Activated gamma-delta T cell (primary cell): ENCODE measurements at regions not wholly inside any gene's neighbourhood (a gene's known extent, or its start where the extent isn't known, plus 50 kb on each side); places are given as distances from the start of the nearest gene placed in this dataset.

ENCODE experiments used
- DNase-seq: peaks from one replicate; lab custom pipeline; 2025; lab: John Stamatoyannopoulos, UW

DNA sequence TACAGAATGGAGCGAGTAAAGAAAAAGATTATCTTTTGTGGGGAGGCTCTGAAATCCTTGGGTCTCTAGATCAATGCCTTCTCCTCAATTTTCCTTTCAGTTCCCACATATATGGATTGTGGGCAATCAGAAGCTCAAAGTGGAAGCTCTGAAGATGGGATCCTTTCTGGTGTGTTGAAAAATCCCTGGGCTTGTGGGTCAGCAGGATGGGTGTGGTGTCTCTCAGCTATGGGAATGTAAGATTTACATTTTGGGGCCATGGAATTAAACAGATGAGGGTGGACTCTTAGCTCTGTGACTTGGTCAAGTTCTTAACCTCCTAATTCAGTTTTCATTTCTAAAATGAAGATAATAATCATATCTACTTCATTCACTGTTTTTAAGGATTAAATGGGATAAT is 231.9 kb upstream of the CA10 start:
- no peak for DNase-seq

DNA sequence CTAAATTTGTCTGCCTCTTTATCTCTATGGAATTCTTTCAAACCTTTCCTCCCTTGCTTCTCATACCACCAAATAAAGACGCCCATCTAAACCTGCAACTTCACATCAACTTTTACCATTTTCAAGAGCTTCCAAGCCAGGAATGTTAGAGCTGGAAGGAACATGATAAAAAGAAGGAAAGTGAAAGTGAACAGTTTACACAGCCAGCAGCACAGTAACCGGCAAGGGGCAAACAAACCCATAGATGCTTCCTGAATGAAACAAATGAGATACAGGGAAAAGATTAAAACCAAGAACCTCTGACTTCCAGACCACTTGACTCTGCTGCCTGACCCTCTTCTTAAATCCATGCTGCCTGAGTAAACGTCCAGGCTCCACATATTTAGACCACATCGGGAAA is 231.1 kb upstream of the CA10 start:
- no peak for DNase-seq

DNA sequence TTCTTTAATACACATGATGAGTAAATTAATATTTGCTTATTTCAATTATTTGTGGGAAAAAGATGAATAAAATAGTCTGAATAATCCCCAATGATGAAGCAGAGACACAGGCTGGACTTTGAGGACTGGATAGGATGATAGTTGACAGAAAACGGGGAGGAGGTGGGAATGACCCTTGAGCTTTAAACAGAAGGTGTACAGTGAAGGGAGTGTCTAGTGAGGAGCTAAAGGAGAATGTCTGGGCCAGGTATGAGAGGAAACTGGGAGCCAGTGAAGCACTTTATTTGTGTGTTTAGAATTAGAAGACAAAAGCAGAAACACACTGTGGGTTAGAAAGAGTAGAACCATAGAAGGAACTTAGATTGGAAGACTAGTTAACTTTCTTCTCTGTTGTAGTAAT is 230.4 kb upstream of the CA10 start:
- no peak for DNase-seq

DNA sequence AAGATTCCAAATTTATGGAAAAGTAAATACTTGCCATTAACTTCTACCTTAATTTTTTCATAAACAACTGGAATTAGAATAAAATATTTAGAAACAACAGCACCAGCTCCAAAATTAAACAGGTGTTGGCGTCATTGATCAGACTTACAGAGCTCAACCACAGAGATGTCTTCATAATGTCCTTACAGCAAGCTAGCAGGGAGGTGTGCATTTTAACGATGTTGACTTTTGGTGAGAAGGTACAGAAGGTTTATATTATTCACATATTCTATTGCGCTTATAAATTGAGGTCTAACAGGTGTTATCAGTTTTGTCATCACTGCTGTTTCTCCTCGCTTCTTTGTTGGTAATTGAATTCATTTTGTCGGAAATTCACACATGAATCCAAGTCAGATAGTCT is 226.2 kb upstream of the CA10 start:
- DNase-seq, result no peak

DNA sequence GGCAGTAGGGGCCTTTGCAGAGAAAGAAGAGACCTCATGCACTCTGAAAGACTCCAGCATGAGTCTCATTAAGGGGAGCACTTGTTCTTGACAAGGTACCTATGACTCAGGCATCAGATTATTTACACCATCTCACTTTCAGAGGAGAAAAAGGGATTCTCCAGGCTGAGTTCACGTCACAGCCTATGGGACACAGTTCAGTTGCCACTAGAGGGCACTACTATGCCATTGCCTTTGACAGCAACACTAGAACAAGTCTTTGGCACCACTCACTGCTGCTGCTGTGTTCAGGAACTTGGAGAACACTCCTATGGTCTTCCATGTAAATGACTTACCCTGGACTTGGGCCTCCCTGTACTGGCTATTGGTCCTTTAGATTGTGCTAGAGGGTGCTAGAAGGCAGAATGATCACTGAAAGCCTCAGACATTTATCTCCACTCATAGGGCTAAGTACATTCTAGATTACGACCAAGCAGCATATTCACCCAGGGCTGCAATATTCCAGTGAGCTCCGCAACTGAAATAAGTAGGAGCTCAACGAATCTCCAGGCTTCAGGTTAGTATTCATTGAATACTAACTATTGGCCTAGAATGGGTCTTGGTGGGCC is 225.1 kb upstream of the CA10 start:
- no peak for DNase-seq

DNA sequence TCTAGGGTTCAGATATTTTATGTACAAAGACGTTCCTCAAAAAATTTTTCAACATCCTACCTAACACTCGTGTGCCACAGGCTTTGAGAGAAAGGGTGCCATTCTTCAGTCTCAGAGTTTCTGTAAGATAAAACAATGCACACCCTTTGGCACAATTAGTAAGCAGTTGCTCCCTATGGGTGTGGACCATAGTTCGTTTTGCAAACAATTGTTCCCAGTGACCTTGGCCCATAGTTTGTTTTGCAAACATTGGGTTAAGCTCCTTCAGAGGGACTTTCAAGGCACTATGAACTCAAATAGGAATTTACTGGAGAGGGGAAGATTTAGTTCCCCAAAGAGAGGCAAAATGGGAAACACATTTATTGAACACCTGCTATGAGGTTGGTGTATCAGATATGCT is 220.3 kb upstream of the CA10 start:
- no peak for DNase-seq

DNA sequence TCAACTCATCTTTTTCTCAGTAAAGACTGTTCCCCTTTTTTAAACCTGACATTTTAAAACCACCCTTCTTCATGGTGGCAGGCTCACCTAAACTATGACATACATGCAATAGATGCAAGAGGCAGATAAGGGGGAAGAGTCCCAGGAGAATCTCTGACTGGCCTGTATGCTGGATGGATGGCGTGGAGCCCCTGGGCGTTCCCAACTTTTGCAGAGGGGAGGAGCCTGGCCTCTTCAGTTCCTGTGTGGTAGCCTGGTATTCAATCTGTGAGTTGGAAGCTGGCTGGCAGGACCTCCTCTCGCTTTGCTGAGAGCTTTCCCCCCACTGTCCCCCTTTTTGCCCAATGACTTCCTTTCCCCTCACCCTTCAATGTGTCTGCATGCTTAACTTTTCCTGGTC is 217.6 kb upstream of the CA10 start:
- DNase-seq, result no peak

DNA sequence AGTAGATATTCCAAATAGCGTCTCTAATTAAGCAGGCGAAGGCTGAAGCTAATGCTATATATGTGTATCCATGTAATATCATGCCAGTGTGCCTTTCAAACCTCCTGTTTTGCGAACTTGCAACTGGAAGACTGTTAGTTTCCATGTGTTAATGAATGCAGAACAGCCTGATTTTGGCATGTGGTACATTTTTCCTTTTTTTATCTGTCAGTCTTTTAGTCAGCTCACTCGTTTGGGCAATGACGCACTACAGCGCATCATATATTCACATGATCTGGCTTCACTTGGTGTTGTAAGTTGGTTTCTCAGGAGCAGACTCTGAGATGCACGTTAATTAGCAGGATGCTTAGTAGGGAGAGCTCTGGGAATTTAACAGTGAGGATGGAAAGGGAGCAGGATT is 210.4 kb upstream of the CA10 start:
- DNase-seq, result no peak

DNA sequence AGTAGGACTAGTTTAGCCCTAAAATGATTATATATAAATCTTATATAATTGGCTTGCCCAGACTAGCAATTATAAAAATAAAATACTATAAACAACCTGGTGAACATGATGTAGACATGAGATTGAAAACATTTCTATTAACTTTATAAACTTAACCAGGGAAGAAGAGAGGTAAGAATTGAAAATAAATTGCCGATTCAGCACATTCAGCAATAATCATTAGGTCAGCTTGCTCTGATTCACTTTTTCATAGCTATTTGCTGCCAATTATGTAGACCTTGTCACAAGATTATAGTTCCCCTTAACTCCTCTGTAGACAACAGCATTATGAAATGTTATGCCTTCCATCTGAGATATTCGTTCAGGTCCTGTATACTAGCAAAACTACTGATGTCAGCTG is 199.3 kb upstream of the CA10 start:
- DNase-seq, result no peak

DNA sequence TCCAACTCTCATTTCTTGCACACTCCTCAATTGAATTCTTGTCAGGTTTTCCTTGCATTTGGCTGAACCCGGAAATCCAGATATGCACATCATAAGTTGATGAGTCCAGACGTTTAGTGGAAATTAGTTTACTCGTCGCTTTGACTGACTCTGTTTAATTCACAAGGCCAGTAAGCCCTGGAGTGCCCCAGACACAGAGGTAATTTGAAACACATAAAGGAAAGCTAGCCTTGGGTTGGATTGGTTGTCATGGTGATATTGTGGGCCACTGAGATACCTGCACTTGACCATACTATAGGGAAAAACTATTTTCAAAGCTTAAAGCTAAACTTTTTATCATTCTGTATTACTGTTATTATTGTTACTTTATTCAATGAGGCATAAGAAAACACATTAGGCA is 178.3 kb upstream of the CA10 start:
- no peak for DNase-seq

DNA sequence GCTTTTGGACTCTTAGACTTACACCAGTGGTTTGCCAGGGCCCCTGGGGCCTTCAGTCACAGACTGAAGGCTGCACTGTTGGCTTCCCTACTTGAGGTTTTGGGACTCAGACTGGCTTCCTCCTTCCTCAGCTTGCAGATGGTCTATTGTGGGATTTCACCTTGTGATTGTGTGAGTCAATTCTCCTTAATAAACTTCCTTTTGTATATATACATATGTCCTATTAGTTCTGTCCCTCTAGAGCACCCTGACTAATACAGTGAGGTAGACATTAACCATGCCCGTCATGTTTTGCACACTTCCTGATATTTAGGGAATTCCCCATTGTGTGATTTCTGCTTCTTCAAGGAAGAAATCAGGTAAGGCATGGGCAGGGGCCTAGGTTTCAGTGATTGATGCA is 147.8 kb upstream of the CA10 start:
- DNase-seq, result no peak

DNA sequence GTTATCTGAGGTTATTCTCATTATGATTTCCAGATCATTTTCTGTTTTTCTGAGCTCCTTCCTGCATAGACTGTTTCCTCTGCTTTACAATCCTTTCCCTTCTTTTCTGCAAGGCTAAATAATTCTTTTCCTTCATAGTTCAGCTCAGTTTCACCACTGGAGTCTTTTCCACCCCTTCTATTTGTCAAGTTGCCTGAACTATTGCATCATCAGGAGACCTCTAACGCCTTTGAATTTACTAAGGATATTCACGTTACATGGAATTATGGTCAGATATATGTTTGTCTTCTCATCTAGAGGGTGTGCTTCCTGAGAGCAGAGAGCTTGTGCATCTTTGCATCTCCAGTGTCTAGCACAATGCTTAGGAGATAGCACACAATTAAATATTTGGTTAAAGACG is 140.4 kb upstream of the CA10 start:
- no peak for DNase-seq

DNA sequence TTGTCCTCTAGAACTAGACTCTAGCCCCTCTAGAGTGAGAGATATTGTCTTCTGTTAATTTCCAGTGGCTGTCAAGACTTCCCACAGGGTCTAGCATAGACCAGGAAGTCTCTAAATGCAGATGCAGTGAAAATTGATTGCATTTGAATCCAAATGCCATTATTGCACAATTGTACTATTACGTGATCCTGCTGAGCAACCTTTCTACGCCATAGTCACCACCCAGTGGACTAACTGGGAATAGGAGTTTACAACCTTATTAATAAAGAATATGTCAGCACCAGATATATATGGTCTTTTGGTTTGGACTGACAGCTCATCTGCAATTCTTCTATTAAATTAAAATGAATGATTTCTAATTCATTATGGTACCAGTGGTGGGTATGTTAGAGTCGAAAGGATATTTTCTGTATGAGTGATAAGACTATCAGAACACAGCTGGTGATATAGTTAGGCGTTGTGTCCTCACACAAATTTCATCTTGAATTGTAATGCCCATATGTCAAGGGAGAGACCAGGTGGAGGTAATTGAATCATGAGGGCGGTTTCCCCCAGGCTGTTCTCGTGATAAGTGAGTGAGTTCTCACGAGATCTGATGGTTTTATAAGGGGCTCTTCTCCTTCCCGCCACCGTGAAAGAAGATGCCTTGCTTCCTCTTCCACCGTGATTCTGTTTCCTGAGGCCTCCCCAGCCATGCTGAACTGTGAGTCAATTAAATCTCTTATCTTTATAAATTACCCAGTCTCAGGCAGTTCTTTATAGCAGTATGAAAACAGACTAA is 138.9 kb upstream of the CA10 start:
- no peak for DNase-seq

DNA sequence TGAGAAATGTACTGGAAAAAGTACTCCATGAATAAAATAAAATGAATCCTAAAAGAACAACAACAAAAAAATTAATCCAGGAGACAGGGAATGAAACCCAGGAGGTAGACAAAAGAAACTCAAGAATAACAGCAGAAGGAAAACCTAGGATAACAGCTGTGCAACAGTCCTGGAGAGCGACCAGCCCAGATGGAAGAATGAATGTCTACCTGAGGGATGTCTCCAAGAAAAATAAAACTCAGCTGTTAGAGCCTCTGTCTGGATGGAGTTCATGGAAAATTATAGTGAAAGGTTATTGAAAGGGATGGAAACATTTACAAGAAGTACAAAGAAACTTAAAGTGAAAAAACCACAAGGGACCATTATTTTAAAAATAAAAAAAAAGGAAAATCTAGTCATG is 135.8 kb upstream of the CA10 start:
- DNase-seq, result no peak

DNA sequence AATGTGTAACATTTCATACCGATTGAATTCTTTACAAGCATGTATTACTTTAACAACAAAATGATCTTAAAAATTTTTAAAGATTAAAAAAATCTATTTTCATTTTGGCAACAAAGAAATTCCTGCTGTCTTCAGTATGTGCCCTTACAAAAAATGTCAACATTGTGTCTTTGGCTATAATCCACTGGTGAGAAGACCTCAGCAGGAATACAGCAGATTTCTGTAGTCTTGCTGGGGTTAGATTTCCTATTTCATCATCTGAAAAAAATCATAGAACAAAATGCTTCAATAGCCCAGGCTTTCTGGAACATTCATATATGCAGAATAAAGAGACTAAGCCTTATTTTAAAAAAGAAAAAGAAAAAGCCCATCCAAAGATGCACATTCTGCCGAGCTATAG is 129.1 kb upstream of the CA10 start:
- DNase-seq, result no peak

DNA sequence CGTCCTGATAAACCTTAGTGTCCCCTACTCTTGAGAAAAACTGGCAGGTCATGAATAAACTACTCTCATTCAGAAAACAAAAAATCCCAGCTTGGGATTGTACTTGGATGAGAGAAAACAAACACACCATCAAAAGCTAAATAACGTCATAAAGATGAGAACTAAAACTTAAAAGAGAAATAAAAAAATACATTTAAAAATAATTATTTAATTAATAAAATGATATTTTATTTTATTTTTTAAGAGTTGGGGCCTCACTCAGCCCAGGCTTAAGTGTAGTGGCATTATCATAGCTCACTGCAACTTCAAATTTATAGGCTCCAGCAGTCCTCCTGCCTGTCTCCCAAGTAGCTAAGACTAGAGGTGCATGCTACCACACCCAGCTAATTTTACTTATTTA is 125.4 kb upstream of the CA10 start:
- no peak for DNase-seq

DNA sequence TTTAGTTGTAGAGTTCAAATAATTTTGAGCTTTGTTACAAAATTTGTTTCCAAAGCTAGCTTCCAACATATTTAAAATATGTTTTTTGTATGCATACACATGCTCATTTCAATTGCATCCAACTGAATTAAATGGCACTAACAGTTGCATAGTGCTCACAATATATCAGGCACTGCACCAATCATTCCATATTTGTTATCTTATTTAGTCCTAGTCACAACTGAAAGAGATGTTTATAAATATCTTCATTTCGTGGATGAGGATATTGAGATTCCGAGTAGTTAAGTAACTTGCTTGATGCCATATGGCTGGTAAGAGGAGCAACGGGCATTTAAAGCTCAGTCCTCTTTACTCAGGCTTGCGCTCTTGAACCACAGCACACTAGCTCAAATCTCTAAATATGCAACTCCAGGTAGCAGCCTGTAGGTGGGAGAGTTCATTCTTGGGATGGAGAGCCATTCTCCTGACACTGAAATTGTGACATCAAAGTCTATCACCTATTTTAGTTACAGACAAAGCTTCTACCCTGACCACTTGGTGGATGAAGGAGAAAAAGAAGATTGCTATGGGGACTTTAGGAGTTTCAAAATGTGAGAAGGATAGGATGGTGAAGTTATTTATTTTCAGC is 118.0 kb upstream of the CA10 start:
- no peak for DNase-seq

DNA sequence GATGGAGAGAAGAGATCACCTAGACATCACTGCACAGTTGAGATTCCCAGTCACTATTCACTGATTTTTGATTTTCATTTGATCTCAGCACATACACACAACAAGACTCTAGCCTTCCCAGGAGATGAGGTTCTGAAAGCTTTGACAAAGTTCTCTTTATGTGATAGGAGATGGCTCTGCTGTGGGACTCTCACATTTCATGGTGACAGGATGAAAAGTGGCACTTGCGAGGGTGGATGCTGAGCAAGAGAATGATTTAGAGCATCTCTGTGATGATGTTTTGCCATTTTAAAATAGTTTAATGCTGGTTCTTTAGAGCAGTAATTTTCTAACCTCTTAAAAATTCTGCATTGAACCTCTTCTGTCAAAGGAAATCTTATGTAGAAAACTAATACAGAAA is 113.3 kb upstream of the CA10 start:
- DNase-seq, result no peak

DNA sequence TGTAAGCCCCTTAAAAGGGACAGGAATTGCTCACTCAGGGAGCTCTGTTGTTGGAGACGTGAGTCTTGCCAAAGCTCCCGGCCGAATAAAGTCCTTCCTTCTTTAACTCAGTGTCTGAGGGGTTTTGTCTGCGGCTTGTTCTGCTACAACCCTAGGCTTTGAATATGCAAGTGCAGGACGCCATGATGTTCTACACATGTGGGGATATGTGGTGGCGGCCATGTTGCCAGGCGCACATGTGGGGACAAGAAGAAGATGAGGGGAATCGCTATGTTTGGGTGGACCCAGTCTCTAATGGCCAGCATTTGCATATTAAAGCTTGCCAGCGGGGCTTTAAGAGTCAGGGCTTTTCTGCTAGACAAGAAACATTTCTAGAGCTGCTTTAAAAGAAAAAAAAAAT is 96.8 kb upstream of the CA10 start:
- no peak for DNase-seq

DNA sequence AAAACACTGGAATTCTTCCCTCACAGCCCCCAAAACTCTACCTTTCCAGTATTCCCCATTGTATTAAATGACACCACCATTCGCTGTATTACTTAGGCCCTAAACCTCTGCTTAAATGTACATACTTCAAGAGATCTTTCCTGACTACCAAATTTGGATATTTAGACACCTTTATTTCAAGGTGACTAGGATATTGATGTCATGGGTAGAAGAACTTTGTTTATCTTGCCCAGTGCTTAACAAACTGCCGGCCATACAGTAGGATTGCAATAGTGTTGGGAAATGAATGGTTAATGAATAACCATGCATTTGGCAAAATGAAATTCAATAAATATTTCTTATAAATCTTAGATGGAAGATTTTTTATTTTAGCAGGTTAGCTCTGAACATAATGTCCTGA is 86.2 kb upstream of the CA10 start:
- no peak for DNase-seq

DNA sequence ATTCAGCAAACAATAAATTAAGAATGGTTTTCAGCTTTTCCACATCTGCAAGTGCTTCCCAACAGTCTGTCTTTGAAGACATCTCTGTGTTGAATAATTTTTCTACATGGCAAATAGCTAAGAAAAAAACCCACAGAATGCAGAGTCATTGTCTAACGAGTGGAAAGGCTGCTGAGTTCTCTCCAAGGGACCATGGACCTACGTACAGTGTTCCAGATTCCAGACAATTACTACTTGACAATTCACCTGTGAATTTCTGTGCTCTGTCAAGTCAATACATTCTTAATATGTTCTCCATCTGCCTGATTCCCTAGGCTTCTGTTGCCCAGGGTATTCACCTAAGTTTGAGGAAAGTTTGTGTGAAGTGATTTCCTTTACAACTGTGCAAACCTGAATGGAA is 83.8 kb upstream of the CA10 start:
- DNase-seq, result no peak

DNA sequence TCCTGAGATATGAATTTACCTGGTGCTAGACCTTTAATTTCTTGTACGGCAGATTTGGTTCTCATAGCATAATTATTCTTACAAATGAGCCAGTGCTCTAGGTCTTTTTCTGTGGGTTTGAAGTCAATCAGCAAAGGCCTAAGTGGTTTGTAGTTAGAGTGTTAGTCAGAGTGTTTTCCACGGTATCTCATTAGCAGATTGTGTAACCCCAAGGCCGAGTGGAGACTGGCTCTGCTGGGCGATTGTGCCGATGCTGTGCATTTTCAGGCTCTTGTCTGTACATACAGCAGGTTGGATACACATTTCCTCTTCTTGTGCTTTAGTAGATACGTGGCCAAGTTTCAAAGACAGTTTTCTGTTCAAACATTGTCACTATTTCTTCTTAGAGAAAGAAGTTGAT is 78.6 kb upstream of the CA10 start:
- DNase-seq, result no peak

DNA sequence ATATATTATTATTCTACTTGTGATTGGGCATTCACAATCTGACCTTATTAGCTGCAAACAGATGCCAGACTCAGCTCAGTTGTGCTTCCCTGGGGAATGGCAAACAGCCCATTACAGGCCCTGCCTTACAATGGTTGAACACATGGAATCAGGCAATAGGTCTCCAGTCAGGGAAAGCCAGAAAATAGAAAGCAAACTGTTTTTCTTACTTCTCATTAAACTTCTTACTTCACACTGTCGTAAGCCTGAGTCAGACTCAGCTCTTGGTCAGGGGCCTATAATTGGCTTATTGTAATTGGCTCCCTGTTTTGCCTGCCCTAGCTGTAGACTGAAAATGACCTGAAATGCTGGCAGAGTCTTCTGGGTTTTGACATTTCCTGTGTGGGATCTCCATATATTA is 77.0 kb upstream of the CA10 start:
- no peak for DNase-seq

DNA sequence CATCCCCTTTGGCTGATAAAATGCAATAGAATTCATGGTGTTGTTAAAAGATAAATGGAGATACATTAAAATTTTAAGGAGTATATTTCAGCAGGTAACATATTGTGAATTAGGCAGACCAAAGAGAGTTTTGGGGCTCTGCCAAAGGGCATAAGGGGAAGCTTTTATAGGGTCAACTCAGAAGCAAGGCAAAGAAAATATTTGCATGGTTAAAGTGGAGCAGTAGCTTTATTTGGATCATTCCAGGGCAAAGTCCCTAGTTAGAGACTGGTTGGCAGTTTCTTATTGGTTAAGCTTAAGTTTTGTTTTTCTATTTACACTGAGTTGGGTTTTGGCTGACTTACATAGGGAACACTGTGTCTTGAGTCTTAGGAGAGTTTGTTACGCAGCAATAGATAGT is 75.1 kb upstream of the CA10 start:
- no peak for DNase-seq
